HEK293 (cell line): ENCODE measurements at regions not wholly inside any gene's neighbourhood (a gene's known extent, or its start where the extent isn't known, plus 50 kb on each side); places are given as distances from the start of the nearest gene placed in this dataset.

ENCODE experiments used
- CTCF ChIA-PET: fragments of 350-600 bp; formaldehyde crosslinking; extraction: SDS; loops from one replicate; lab custom pipeline; 2021; ENCODE audit warnings: antibody characterized with exemption; lab: Yijun Ruan, JAX
- POLR2A ChIA-PET: fragments of 300-600 bp; formaldehyde crosslinking; extraction: SDS; loops from one replicate; lab custom pipeline; 2020; ENCODE audit warnings: antibody characterized with exemption, inconsistent platforms; lab: Yijun Ruan, JAX
- H3K27ac ChIP-seq: fragments of 200-500 bp; sonication (Bioruptor generic); 2 replicates; pipeline ENCODE4 v1.5.1; 2014; ENCODE audit warnings: low read depth, low read length, control low read depth, inconsistent platforms; ENCODE audit errors: extremely low read depth
- H3K36me3 ChIP-seq, 2 experiments: fragments of 200-500 bp in 1 of 2; sonication (Bioruptor generic) in 1 of 2; 1 replicate in 1 of 2; 2 replicates in 1 of 2; pipeline ENCODE4 v1.5.1; 2014 to 2017; ENCODE audit warnings: inconsistent platforms in 2 of 2, low read length in 2 of 2; ENCODE audit not compliant: control insufficient read depth in 2 of 2, insufficient read depth in 1 of 2
- H3K4me1 ChIP-seq: fragments of 200-500 bp; sonication (Bioruptor generic); 2 replicates; pipeline ENCODE4 v1.5.1; 2014; ENCODE audit warnings: mild to moderate bottlenecking, low read length, inconsistent platforms; ENCODE audit not compliant: control insufficient read depth, insufficient read depth
- H3K4me3 ChIP-seq: 2 replicates; pipeline ENCODE4 v1.5.1; 2011; ENCODE audit warnings: low read depth, mild to moderate bottlenecking, control low read depth, low read length, moderate library complexity
- H3K9me3 ChIP-seq: fragments of 200-500 bp; sonication (Bioruptor generic); 2 replicates; pipeline ENCODE4 v1.5.1; 2014; ENCODE audit warnings: low read depth, low read length, inconsistent platforms; ENCODE audit not compliant: control insufficient read depth, insufficient read depth
- CTCF ChIP-seq: fragments of 450-650 bp; formaldehyde crosslinking; IDR thresholded peaks from 2 replicates; pipeline ENCODE4 v1.5.1; 2016; ENCODE audit warnings: missing biosample characterization, missing genetic modification characterization
- GLIS2 ChIP-seq: fragments of 450-650 bp; formaldehyde crosslinking; IDR thresholded peaks from 2 replicates; pipeline ENCODE4 v1.5.1; 2016; ENCODE audit warnings: missing biosample characterization, missing genetic modification characterization
- KLF16 ChIP-seq: fragments of 450-650 bp; formaldehyde crosslinking; IDR thresholded peaks from 2 replicates; pipeline ENCODE4 v1.5.1; 2017; ENCODE audit warnings: missing biosample characterization, missing genetic modification characterization
- TCF7L2 ChIP-seq: IDR thresholded peaks from 2 replicates; pipeline ENCODE4 v1.6.1; 2011; ENCODE audit warnings: low read depth, mild to moderate bottlenecking, inconsistent platforms, low read length, moderate library complexity, borderline replicate concordance
- WT1 ChIP-seq: fragments of 450-650 bp; formaldehyde crosslinking; IDR thresholded peaks from 2 replicates; pipeline ENCODE4 v1.5.1; 2016; ENCODE audit warnings: missing biosample characterization, missing genetic modification characterization
- YY1 ChIP-seq: fragments of 450-650 bp; formaldehyde crosslinking; IDR thresholded peaks from 2 replicates; pipeline ENCODE4 v1.5.1; 2018; ENCODE audit warnings: missing biosample characterization, missing genetic modification characterization
- ZBTB11 ChIP-seq: fragments of 450-650 bp; formaldehyde crosslinking; conservative IDR thresholded peaks from 2 replicates; pipeline ENCODE4 v1.5.1; 2016; ENCODE audit warnings: low read depth, missing biosample characterization, missing genetic modification characterization
- ZBTB17 ChIP-seq: fragments of 450-650 bp; formaldehyde crosslinking; IDR thresholded peaks from 2 replicates; pipeline ENCODE4 v1.5.1; 2016; ENCODE audit warnings: missing biosample characterization, missing genetic modification characterization
- ZBTB26 ChIP-seq: fragments of 450-650 bp; formaldehyde crosslinking; optimal IDR thresholded peaks from 2 replicates; pipeline ENCODE3; 2016; ENCODE audit warnings: missing biosample characterization, mild to moderate bottlenecking, missing genetic modification characterization
- ZEB2 ChIP-seq: fragments of 450-650 bp; formaldehyde crosslinking; IDR thresholded peaks from 2 replicates; pipeline ENCODE4 v1.5.1; 2016; ENCODE audit warnings: missing biosample characterization, missing genetic modification characterization
- ZFP69B ChIP-seq: fragments of 450-650 bp; formaldehyde crosslinking; IDR thresholded peaks from 2 replicates; pipeline ENCODE4 v1.5.1; 2016; ENCODE audit warnings: missing biosample characterization, missing genetic modification characterization
- ZNF138 ChIP-seq: fragments of 450-650 bp; formaldehyde crosslinking; IDR thresholded peaks from 2 replicates; pipeline ENCODE4 v1.5.1; 2016; ENCODE audit warnings: missing biosample characterization, missing genetic modification characterization, borderline replicate concordance
- ZNF221 ChIP-seq: fragments of 450-650 bp; formaldehyde crosslinking; IDR thresholded peaks from 2 replicates; pipeline ENCODE4 v1.5.1; 2017; ENCODE audit warnings: missing biosample characterization, missing genetic modification characterization, borderline replicate concordance
- ZNF223 ChIP-seq: fragments of 450-650 bp; formaldehyde crosslinking; IDR thresholded peaks from 2 replicates; pipeline ENCODE4 v1.5.1; 2016; ENCODE audit warnings: missing biosample characterization, missing genetic modification characterization
- ZNF239 ChIP-seq: fragments of 450-650 bp; formaldehyde crosslinking; IDR thresholded peaks from 2 replicates; pipeline ENCODE4 v1.5.1; 2016; ENCODE audit warnings: missing biosample characterization, missing genetic modification characterization
- ZNF26 ChIP-seq: fragments of 450-650 bp; formaldehyde crosslinking; IDR thresholded peaks from 2 replicates; pipeline ENCODE4 v1.5.1; 2016; ENCODE audit warnings: missing biosample characterization, missing genetic modification characterization
- ZNF274 ChIP-seq, 2 experiments: fragments of 200-500 bp in 1 of 2; fragments of 450-650 bp in 1 of 2; sonication (Bioruptor generic) in 1 of 2; formaldehyde crosslinking in 1 of 2; IDR thresholded peaks; 2 replicates each; pipeline versions ENCODE4 v1.5.1 to v1.6.1; 2014 to 2016; ENCODE audit warnings: borderline replicate concordance in 1 of 2, inconsistent platforms in 1 of 2, low read length in 1 of 2, missing biosample characterization in 1 of 2, missing genetic modification characterization in 1 of 2
- ZNF335 ChIP-seq: fragments of 450-650 bp; formaldehyde crosslinking; conservative IDR thresholded peaks from 2 replicates; pipeline ENCODE4 v1.5.1; 2016; ENCODE audit warnings: missing biosample characterization, missing genetic modification characterization
- ZNF449 ChIP-seq: fragments of 450-650 bp; formaldehyde crosslinking; IDR thresholded peaks from 2 replicates; pipeline ENCODE4 v1.5.1; 2017; ENCODE audit warnings: missing biosample characterization, mild to moderate bottlenecking, missing genetic modification characterization, moderate library complexity
- ZNF488 ChIP-seq: fragments of 450-650 bp; formaldehyde crosslinking; IDR thresholded peaks from 2 replicates; pipeline ENCODE4 v1.5.1; 2016; ENCODE audit warnings: missing biosample characterization, missing genetic modification characterization
- ZNF501 ChIP-seq: fragments of 450-650 bp; formaldehyde crosslinking; IDR thresholded peaks from 2 replicates; pipeline ENCODE4 v1.5.1; 2016; ENCODE audit warnings: missing biosample characterization, missing genetic modification characterization
- ZNF571 ChIP-seq: fragments of 450-650 bp; formaldehyde crosslinking; IDR thresholded peaks from 2 replicates; pipeline ENCODE4 v1.5.0; 2017; ENCODE audit warnings: missing biosample characterization, missing genetic modification characterization
- ZNF621 ChIP-seq: fragments of 450-650 bp; formaldehyde crosslinking; IDR thresholded peaks from 2 replicates; pipeline ENCODE4 v1.5.1; 2017; ENCODE audit warnings: missing biosample characterization, missing genetic modification characterization
- ZNF624 ChIP-seq: fragments of 450-650 bp; formaldehyde crosslinking; IDR thresholded peaks from 2 replicates; pipeline ENCODE4 v1.5.1; 2017; ENCODE audit warnings: missing biosample characterization, missing genetic modification characterization
- ZNF747 ChIP-seq: fragments of 450-650 bp; formaldehyde crosslinking; IDR thresholded peaks from 2 replicates; pipeline ENCODE4 v1.5.1; 2016; ENCODE audit warnings: missing biosample characterization, missing genetic modification characterization
- ZNF776 ChIP-seq: fragments of 450-650 bp; formaldehyde crosslinking; IDR thresholded peaks from 2 replicates; pipeline ENCODE4 v1.5.0; 2017; ENCODE audit warnings: missing biosample characterization, missing genetic modification characterization, borderline replicate concordance
- ZNF785 ChIP-seq: fragments of 450-650 bp; formaldehyde crosslinking; IDR thresholded peaks from 2 replicates; pipeline ENCODE4 v1.5.1; 2016; ENCODE audit warnings: missing biosample characterization, missing genetic modification characterization
- ZNF791 ChIP-seq: fragments of 450-650 bp; formaldehyde crosslinking; IDR thresholded peaks from 2 replicates; pipeline ENCODE4 v1.5.1; 2016; ENCODE audit warnings: missing biosample characterization, missing genetic modification characterization

- Histone ChIP-seq H3K36me3 (no peaks in the 10 kb centered on the region), H3K4me3 (no peak overlapping the region), H3K4me1 (no peaks in the 10 kb centered on the region), H3K27ac (no peak overlapping the region), H3K9me3 (no peaks in the 10 kb centered on the region)
- TF ChIP-seq CTCF (tag by site-specific recombination) (no peak), KLF16 (tag by site-specific recombination) (no peak), ZNF223 (tag by site-specific recombination) (no peak), ZNF449 (tag by site-specific recombination) (no peak), ZNF274 (IDR thresholded peaks at IDR 0.05; ENCODE audit: low read length) (no peak), ZNF274 (tag by site-specific recombination; IDR thresholded peaks at IDR 0.05; ENCODE audit: borderline replicate concordance) (no peak), ZNF791 (no peak), ZNF776 (tag by site-specific recombination) (no peak), ZNF335 (tag by site-specific recombination) (no peak), ZEB2 (tag by site-specific recombination) (no peak), TCF7L2 (no peak), ZNF221 (tag by site-specific recombination) (no peak), ZNF624 (no peak), ZNF239 (tag by site-specific recombination) (no peak), ZNF621 (no peak), ZBTB26 (tag by site-specific recombination) (no peak), GLIS2 (tag by site-specific recombination) (no peak), ZNF138 (tag by site-specific recombination) (no peak), ZNF785 (no peak), ZNF501 (tag by site-specific recombination) (no peak), WT1 (tag by site-specific recombination) (no peak)
- POLR2A ChIA-PET = no interaction called here
- CTCF ChIA-PET = no interaction called here
Measured at GRCh38 chr5:25099538-25099937, 454.8 kb upstream of the CDH10 start.

- ChIA-PET CTCF (no interaction called here), POLR2A (no interaction called here)
- Histone ChIP-seq H3K4me1 (no peaks in the 10 kb centered on the region), H3K9me3 (no peaks in the 10 kb centered on the region), H3K4me3 (no peak overlapping the region), H3K27ac (no peak overlapping the region), H3K36me3 (no peaks in the 10 kb centered on the region)
- TF ChIP-seq ZNF488 (tag by site-specific recombination) = no peak
- no peak for TF ChIP-seq ZBTB11 (tag by site-specific recombination)
- no peak for TF ChIP-seq ZFP69B (tag by site-specific recombination)
- no peak for TF ChIP-seq ZNF571 (tag by site-specific recombination)
- no peak for TF ChIP-seq ZNF239 (tag by site-specific recombination)
- TF ChIP-seq ZBTB17 (tag by site-specific recombination) = no peak
- TF ChIP-seq ZNF747 (tag by site-specific recombination) = no peak
- no peak for TF ChIP-seq YY1 (tag by site-specific recombination)
- TF ChIP-seq ZNF26 (tag by site-specific recombination) = no peak
Measured at GRCh38 chr5:25095261-25095660, 450.5 kb upstream of the CDH10 start.
